GM18505 (cell line): ENCODE measurements at regions not wholly inside any gene's neighbourhood (a gene's known extent, or its start where the extent isn't known, plus 50 kb on each side); places are given as distances from the start of the nearest gene placed in this dataset.
"Not testable (repeated sequence)": the region's sequence is repeated elsewhere in the genome, so short reads cannot be mapped to it uniquely, and the experiment has no call there.

Experiments
- ATAC-seq: cut with Tn5 transposase; IDR thresholded peaks from one replicate; pipeline ENCODE4 v1.9.1; 2021; ENCODE audit not compliant: unreplicated experiment
- POLR2A ChIP-seq: IDR thresholded peaks from 4 replicates; pipeline ENCODE4 v1.6.1; 2011; ENCODE audit warnings: borderline replicate concordance; ENCODE audit not compliant: insufficient read depth, insufficient read length; ENCODE audit errors: extremely low read depth

DNA sequence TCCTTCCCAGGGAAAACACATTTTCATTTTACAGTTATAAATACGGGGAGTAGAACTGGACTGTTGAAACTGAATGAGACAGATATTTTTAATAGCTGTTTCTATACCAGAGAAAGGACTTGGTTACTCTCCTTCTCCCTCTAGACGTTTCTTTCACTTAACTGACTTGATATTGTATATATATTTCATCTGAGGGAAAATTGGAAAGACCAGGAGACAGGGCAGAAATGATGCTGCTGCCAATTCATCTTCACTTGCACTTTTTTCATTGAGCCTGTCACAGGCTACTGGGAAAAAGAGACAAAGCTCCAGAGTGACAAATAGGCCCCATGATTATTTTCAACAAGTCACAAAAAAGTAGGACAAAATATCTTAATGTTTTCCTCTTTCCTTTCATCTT lies 636.0 kb upstream of the TPK1 start:
- no peak for ATAC-seq
- TF ChIP-seq POLR2A: no peak

GRCh38 chr7:145464287-145464686 lies 628.4 kb upstream of the TPK1 start:
- no peak for TF ChIP-seq POLR2A
- ATAC-seq: no peak

DNA sequence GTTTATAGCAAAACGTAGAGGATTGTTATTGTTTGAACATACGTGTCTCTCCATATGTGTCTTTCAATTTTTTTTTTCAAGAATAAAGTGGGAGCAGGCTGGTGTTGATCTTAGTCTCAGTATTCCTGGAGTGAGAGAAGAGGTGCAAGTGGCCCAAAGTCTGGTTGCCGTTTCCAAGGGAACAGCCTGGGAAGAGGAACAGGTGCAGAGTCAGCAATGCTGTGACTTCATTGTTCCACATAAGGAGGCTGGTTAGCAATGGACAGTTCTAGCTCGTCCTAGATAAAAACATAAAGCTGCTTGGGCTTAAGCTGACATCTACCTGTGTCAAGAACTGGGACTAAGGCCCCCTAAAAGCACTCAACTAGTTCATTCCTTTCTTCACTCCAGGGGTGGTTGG lies 626.6 kb upstream of the TPK1 start:
- TF ChIP-seq POLR2A: no peak

DNA sequence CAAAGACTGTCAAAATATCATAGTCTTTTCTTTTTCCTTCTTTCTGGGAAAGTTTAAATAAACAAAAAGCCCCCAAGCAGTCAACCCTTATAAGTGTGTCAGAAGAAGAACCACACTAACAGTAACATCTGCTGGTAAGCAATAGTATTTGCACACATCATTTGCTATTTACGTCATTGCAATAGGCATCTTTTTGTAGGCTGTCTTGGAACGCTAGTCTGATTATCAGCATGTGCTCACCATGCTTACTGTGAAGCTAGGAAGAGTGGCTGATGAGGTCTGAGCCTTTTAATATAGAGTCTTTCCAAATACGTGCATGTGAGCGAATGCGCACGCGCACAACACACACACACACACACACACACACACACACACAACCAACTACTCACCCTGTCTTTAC lies 599.0 kb upstream of the TPK1 start:
- no peak for ATAC-seq
- TF ChIP-seq POLR2A: no peak

More for the DNA sequence above, 626.6 kb upstream of the TPK1 start:
- no peak for ATAC-seq

- no peak for TF ChIP-seq POLR2A
- no peak for ATAC-seq
Measured at GRCh38 chr7:145431834-145432233, 596.0 kb upstream of the TPK1 start.

DNA sequence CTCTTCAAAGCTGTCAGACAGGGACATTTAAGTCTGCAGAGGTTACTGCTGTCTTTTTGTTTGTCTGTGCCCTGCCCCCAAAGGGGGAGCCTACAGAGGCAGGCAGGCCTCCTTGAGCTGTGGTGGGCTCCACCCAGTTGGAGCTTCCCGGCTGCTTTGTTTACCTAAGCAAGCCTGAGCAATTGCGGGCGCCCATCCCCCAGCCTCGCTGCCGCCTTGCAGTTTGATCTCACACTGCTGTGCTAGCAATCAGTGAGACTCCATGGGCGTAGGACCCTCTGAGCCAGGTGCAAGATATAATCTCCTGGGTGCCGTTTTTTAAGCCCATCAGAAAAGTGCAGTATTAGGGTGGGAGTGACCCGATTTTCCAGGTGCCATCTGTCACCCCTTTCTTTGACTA lies 582.6 kb upstream of the TPK1 start:
- ATAC-seq: not testable (repeated sequence)

- no peak for ATAC-seq
- no peak for TF ChIP-seq POLR2A
Measured at GRCh38 chr7:145411066-145411465, 575.2 kb upstream of the TPK1 start.

DNA sequence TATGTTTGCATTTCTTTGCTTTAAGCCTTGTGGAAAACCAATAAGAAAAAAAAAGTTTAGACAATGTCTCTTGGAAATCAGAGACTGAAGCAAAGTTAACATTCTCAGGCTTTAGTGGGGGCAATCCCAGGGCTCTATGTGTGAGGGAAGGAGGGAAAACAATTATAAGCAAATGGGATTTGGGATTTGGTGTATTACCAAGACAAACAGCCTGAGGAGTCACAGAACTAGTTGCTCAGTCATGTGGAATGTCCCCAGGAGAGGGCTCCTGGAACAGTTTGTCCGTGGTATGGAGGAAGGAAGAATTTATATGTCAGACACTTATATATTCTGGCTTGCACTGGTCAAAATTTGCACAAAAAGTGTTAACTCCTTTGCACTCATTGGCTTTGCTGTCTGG lies 562.9 kb upstream of the TPK1 start:
- ATAC-seq: no peak
- no peak for TF ChIP-seq POLR2A

GRCh38 chr7:145394126-145394525 lies 558.3 kb upstream of the TPK1 start:
- no peak for TF ChIP-seq POLR2A
- ATAC-seq: no peak

DNA sequence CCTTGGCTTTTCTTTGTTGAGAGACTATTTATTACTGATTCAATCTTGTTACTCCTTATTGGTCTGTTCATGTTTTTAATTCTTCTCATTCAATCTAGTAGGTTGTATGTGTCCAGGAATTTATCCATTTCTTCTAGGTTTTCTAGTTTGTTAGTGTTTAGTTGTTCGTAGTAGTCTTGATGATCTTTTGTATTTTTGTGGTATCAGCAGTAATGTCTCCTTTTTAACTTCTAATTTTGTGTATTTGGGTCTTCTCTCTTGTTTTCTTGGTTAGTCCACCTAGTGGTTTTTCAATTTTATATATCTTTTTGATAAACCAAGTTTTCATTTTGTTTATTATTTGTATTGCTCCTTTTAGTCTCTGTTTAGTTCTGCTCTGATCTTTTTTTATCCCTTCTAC lies 546.9 kb upstream of the TPK1 start:
- ATAC-seq: no peak
- TF ChIP-seq POLR2A: no peak

DNA sequence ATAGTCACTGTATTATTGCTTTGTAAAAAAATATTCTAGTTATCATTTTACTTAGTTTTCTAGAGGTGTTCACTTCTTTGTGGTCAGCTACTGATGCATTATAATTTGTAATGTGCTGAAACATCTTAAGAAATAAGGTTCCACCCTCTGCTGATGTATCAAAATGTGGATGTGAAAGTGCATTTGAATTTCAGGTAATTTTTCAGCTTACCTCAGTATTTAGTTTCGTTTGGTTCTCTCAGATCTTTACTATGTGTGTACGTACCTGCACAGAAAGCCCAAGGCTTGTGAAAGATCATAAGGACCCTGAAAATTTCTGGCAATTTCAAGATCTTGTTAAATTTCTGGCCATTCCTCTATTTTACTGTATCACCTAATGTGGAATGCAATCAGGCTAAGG lies 542.3 kb upstream of the TPK1 start:
- no peak for TF ChIP-seq POLR2A
- no peak for ATAC-seq

DNA sequence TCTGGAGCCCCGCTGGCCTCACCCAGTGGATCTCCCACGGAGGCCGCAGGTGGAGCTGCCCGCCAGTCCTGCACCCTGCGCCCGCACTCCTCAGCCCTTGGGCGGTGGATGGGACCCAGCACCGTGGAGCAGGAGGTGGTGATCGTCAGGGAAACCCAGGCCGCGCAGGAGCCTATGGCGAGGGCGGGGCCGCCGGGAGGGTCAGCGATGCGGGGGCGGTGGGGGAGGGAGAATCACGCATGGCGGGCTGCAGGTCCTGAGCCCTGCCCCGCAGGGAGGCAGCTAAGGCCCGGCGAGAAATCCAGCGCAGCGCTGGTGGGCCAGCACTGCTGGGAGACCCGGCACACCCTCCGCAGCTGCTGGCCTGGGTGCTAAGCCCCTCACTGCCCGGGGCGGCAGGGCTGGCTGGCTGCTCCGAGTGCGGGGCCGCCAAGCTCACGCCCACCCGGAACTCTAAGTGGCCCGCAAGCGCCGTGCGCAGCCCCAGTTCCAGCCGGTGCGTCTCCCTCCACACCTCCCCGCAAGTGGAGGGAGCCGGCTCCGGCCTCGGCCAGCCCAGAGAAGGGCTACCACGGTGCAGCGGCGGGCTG lies 524.8 kb upstream of the TPK1 start:
- TF ChIP-seq POLR2A: no peak
- ATAC-seq: no peak

GRCh38 chr7:145350334-145350733 lies 514.5 kb upstream of the TPK1 start:
- no peak for TF ChIP-seq POLR2A
- ATAC-seq: no peak

- ATAC-seq: not testable (repeated sequence)
Measured at GRCh38 chr7:145349452-145349851, 513.6 kb upstream of the TPK1 start.

GRCh38 chr7:145347271-145347670 lies 511.4 kb upstream of the TPK1 start:
- TF ChIP-seq POLR2A: no peak
- no peak for ATAC-seq
